ENCODE measurements at regions not wholly inside any gene's neighbourhood (a gene's known extent, or its start where the extent isn't known, plus 50 kb on each side); places are given as distances from the start of the nearest gene placed in this dataset.

DNA sequence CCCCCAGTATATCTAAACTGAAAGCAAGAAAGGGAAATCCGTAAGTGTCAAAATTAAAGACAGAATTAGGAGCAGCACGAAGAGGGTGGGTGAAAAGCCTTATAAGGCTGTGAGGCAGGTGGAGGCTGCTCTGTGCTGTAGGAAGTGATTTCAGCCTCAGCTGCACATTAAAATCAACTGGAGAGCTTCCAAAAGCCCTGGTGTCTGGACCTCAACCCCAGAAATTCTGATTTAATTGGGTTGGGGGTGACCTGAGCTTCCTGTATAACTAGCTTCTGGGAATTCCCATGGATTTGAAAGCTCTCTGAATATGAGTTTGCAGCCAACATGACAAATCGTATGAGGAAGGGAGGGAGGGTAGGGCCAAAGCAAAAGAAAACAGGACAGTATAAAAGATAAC is 242.4 kb upstream of the TMTC4 start:
- TF ChIP-seq GATA3 (IDR thresholded peaks at IDR 0.05; ENCODE audit: low read depth, low read length) (no peak), GATA2 (IDR thresholded peaks at IDR 0.05; ENCODE audit: low read depth, low read length) (no peak)
